ENCODE measurements at regions not wholly inside any gene's neighbourhood (a gene's known extent, or its start where the extent isn't known, plus 50 kb on each side); places are given as distances from the start of the nearest gene placed in this dataset.
"Not testable (repeated sequence)": the region's sequence is repeated elsewhere in the genome, so short reads cannot be mapped to it uniquely, and the experiment has no call there.

DNA sequence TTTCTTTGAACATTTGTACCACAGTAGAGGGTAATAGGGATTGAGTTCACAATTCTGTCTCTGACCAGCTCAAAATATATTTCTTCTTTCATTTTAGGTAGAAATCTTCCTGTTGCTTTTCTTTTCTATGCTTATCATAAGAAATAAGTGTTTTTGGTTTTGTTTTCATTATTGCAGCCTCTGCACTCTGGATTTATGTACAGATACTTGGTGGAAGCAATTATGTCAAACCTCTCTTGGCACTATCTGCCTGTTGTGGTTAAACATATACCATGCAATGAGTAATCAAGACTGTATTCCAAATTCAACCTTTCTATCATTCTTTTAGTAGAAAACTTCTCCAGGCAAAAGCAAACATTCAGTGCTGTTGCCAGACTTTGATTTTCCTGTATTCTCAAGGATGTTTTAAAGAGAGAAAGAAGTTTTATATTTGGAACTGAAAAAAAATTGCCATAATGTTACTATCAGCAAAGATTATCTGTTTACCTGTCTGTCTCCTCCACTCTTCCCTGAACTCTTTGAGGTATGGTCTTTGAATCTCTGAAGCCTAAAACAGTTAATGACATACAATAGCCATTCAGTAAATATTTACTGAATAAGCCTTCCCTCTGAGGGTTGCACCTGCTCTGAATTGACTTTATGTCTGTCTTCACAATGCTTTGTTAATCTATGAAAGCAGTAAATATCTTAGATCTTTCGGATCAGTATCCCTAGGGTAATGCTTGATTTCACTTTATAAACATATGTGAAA lies 612.5 kb upstream of the PRR20A start:
- Histone ChIP-seq H3K9ac (ENCODE audit: low read length) (no peak overlapping the region), H3K9me2 (replicated peaks; ENCODE audit: low read length) (no peaks in the 10 kb centered on the region), H3K27me3 (ENCODE audit: low read length) (no peaks in the 10 kb centered on the region), H3K79me2 (ENCODE audit: low read length) (no peaks in the 10 kb centered on the region), H3K4me1 (ENCODE audit: insufficient read depth, low read length) (no peaks in the 10 kb centered on the region), H3K4me3 (ENCODE audit: low read length) (no peak overlapping the region), H3F3A (ENCODE audit: low read length, unreplicated experiment) (no peaks in the 10 kb centered on the region), H3K9me3 (ENCODE audit: low read length) (no peaks in the 10 kb centered on the region), H2AFZ (ENCODE audit: low read length) (no peak overlapping the region), H4K20me1 (ENCODE audit: low read length) (no peaks in the 10 kb centered on the region), H3K27ac (ENCODE audit: low read length) (no peak overlapping the region), H3K4me2 (ENCODE audit: low read length) (no peak overlapping the region), H3K36me3 (ENCODE audit: low read depth, low read length) (no peaks in the 10 kb centered on the region)
- POLR2A ChIA-PET (ENCODE audit: unreplicated experiment), result no interaction called here
- no TSS peak for BruUV-seq (replicated peaks)
- CTCF ChIA-PET, result no interaction called here
- ATAC-seq (peak; percentile 37), DNase-seq (no peak)
- intact Hi-C loops (cut with micrococcal nuclease), result no loop called here
- TF ChIP-seq, protein P1, sequence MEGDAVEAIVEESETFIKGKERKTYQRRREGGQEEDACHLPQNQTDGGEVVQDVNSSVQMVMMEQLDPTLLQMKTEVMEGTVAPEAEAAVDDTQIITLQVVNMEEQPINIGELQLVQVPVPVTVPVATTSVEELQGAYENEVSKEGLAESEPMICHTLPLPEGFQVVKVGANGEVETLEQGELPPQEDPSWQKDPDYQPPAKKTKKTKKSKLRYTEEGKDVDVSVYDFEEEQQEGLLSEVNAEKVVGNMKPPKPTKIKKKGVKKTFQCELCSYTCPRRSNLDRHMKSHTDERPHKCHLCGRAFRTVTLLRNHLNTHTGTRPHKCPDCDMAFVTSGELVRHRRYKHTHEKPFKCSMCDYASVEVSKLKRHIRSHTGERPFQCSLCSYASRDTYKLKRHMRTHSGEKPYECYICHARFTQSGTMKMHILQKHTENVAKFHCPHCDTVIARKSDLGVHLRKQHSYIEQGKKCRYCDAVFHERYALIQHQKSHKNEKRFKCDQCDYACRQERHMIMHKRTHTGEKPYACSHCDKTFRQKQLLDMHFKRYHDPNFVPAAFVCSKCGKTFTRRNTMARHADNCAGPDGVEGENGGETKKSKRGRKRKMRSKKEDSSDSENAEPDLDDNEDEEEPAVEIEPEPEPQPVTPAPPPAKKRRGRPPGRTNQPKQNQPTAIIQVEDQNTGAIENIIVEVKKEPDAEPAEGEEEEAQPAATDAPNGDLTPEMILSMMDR (conservative IDR thresholded peaks at IDR 0.05; ENCODE audit: low read depth, low read length), result no peak
- TF ChIP-seq EZH2phosphoT487 (IDR thresholded peaks at IDR 0.05; ENCODE audit: borderline replicate concordance, low read length) (no peak), EZH2 (IDR thresholded peaks at IDR 0.05; ENCODE audit: low read length, unreplicated experiment) (no peak)

DNA sequence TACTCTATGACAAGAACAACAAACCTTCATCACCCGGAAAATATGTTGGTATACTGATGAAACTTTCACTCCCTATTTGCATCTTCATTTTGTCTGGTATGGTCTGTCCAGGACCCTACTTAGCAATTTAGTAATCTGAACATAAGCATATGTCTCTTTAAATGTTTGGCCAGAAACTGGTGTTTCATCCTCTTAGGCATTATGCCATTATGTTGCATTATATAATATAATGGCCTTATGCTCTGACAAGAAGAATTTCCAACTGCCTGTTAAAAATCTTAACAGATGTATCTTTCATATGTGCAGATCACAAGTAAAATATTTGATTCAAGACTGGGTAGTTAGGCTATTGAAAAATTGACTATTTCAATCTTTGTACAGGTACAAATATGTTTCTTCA lies 610.6 kb upstream of the PRR20A start:
- Histone ChIP-seq H2AFZ (ENCODE audit: low read length) (no peak overlapping the region), H4K20me1 (ENCODE audit: low read length) (no peaks in the 10 kb centered on the region), H3F3A (ENCODE audit: low read length, unreplicated experiment) (no peaks in the 10 kb centered on the region), H3K36me3 (ENCODE audit: low read depth, low read length) (no peaks in the 10 kb centered on the region), H3K27ac (ENCODE audit: low read length) (no peak overlapping the region), H3K4me1 (ENCODE audit: insufficient read depth, low read length) (no peaks in the 10 kb centered on the region), H3K79me2 (ENCODE audit: low read length) (no peaks in the 10 kb centered on the region), H3K4me2 (ENCODE audit: low read length) (no peak overlapping the region), H3K9ac (ENCODE audit: low read length) (no peak overlapping the region), H3K27me3 (ENCODE audit: low read length) (no peaks in the 10 kb centered on the region), H3K9me3 (ENCODE audit: low read length) (no peaks in the 10 kb centered on the region), H3K9me2 (replicated peaks; ENCODE audit: low read length) (no peaks in the 10 kb centered on the region), H3K4me3 (ENCODE audit: low read length) (no peak overlapping the region)
- ATAC-seq (no peak), DNase-seq (no peak)
- intact Hi-C loops (cut with micrococcal nuclease), result no loop called here
- ChIA-PET POLR2A (ENCODE audit: unreplicated experiment) (no interaction called here), CTCF (no interaction called here)
- TF ChIP-seq, protein P1 (conservative IDR thresholded peaks at IDR 0.05; ENCODE audit: low read depth, low read length), result no peak
- TF ChIP-seq EZH2phosphoT487 (IDR thresholded peaks at IDR 0.05; ENCODE audit: borderline replicate concordance, low read length), result no peak
- no peak for TF ChIP-seq EZH2 (IDR thresholded peaks at IDR 0.05; ENCODE audit: low read length, unreplicated experiment)
- no TSS peak for BruUV-seq (replicated peaks)

DNA sequence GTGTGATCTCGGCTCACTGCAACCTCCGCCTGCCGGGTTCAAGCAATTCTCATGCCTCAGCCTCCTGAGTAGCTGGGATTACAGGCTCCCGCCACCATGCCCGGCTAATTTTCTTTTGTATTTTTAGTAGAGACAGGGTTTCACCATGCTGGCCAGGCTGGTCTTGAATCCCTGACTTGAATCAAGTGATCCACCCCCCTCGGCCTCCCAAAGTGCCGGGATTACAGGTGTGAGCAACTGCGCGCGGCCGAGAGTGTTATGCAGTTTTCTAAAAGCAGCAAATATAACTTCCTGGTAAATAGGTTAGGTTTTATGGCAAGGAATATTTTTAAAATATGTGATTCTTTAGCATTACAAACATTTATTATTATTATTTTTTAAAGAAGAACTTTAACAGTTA lies 592.8 kb upstream of the PRR20A start:
- BruUV-seq (replicated peaks); ATAC-seq; CTCF ChIA-PET; POLR2A ChIA-PET (ENCODE audit: unreplicated experiment); H3K27me3 ChIP-seq (ENCODE audit: low read length); H3F3A ChIP-seq (ENCODE audit: low read length, unreplicated experiment); DNase-seq; H3K9ac ChIP-seq (ENCODE audit: low read length); H3K79me2 ChIP-seq (ENCODE audit: low read length); H4K20me1 ChIP-seq (ENCODE audit: low read length); H3K4me1 ChIP-seq (ENCODE audit: insufficient read depth, low read length); H3K36me3 ChIP-seq (ENCODE audit: low read depth, low read length); H2AFZ ChIP-seq (ENCODE audit: low read length); H3K4me2 ChIP-seq (ENCODE audit: low read length); H3K27ac ChIP-seq (ENCODE audit: low read length); H3K9me2 ChIP-seq (replicated peaks; ENCODE audit: low read length); H3K4me3 ChIP-seq (ENCODE audit: low read length); H3K9me3 ChIP-seq (ENCODE audit: low read length); intact Hi-C loops (cut with micrococcal nuclease): not testable (repeated sequence)

All from PC-3 (cell line).